NCI-H146 treated with DMSO at 0.1 percent for 48 hours (cell line): ENCODE measurements at regions not wholly inside any gene's neighbourhood (a gene's known extent, or its start where the extent isn't known, plus 50 kb on each side); places are given as distances from the start of the nearest gene placed in this dataset.
"Not testable (repeated sequence)": the region's sequence is repeated elsewhere in the genome, so short reads cannot be mapped to it uniquely, and the experiment has no call there.

Source experiments
- DNase-seq: peaks from one replicate; lab custom pipeline; 2025; ENCODE audit not compliant: unreplicated experiment; lab: John Stamatoyannopoulos, UW

GRCh38 chr7:159210581-159211235 is 66.0 kb upstream of the VIPR2 start:
- no peak for DNase-seq

DNA sequence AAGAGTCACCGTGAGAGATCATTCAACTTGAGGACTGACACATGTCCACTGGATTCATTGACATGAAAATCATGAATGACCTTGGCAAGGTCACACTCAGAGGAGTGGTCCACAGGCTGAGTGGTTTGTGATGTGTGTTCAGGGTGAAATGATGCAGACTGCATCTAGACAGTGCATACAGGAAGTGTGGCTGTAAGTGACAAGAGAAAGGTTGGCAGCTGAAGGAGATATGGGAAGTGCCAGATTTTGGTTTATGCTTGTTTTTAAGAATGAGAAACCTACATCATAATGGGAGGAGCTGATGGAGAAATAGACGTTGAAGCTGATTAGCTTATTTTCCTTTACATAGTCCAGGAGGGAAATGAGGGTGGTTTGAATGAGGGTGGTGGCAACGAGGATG is 64.8 kb upstream of the VIPR2 start:
- DNase-seq, result no peak

DNA sequence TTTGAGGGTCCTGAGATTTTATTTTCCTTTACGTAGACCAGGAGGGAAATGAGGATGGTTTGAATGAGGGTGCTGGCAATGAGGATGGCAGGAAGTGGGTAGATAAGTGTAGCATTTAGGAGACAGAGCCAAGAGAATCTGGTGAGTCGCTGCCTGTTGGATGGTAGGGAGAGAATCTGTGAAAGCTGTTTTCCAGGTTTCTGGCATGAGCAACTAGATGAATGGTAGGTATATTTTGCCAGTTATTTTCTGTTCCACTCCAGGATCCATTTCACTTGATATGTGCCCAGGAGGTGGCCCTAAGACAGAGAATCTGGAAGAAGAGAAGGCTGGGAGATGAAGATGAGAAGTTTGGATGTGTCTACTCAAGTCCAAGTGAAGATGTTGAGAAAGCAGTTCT is 63.3 kb upstream of the VIPR2 start:
- no peak for DNase-seq

DNA sequence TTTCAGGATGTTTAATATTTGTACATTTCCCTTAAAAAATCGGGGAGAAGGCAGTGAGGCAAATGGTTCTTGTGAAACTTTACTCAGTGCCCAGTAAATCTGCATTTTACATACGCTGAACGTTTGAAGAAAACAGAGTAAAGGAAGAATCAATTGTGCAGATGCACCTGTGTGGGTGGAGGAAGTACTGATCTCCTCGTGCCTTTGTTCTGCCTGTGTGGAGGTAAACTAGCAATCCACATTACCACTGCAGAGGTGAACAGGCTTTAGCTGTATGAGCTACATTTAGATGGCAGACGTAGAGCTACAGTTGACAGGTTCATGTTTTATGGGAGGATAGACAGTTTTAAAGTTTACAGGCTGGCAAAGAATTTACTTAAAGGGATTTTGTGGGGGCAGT is 62.7 kb upstream of the VIPR2 start:
- no peak for DNase-seq

DNA sequence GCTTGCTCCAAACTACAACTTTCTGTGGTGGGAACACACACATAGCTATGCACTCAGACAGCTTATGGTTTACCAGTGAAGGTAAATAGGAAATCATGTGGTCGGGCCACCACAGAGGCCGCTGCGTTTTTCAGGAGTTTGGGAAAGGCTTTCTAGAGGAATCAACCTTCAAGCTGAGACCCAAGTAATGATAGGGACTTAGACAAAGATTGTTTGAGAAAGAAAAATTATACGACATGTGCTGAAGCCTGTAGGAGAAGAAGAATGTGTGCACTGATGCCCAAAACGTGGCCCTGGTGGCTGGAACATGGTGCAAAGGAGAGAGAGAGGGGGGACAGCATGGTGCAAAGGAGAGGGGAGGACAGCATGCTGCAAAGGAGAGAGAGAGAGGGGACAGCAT is 61.2 kb upstream of the VIPR2 start:
- no peak for DNase-seq

- DNase-seq, result no peak
Observed at GRCh38 chr7:159204664-159205063, 60.0 kb upstream of the VIPR2 start.

- DNase-seq, result not testable (repeated sequence)
Observed at GRCh38 chr7:159203253-159203652, 58.6 kb upstream of the VIPR2 start.

GRCh38 chr7:159201722-159202330 is 57.2 kb upstream of the VIPR2 start:
- no peak for DNase-seq

GRCh38 chr7:159200421-159200820 is 55.8 kb upstream of the VIPR2 start:
- no peak for DNase-seq

GRCh38 chr7:159198016-159198724 is 53.5 kb upstream of the VIPR2 start:
- DNase-seq, result no peak

- no peak for DNase-seq
Observed at GRCh38 chr7:159197066-159197975, 52.7 kb upstream of the VIPR2 start.

DNA sequence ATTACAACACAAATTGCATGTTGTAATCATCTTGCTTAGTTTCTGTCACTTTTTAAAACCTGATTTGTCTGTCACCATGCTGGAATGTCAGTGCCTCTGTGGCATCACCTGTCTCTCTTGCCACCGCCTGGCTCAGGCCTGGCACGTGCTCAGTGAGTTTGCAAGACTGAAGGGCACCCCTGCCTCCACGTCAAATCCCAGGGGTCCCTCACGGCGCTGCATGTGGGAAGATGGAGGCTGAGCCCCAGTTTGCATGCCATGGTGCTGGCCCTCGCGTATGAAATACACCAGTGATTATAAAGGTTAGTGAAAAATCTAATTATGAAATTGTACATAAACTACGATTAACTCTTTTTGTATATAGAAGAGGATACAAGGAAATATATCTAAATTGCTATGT is 51.9 kb upstream of the VIPR2 start:
- DNase-seq, result no peak

DNA sequence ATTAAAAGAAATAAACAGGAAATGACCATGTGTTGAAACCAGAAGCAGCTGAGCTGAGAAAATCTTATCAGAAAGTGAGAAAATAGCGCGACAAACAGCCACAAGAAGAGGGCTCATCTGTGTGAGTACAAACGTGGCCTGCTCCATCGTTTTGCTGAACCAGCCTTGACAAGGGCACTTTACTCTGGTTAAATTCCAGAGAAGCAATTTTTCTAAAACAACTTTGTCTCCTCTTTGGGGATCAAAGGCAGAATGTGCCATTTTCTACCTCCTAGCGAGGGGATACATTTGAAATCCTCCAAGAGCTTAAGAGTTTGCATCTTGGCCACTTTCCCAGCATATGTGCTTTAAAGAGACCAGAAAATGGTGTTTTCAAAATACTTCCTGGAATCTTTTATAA is 51.3 kb upstream of the VIPR2 start:
- DNase-seq, result no peak
